ENCODE measurements at regions not wholly inside any gene's neighbourhood (a gene's known extent, or its start where the extent isn't known, plus 50 kb on each side); places are given as distances from the start of the nearest gene placed in this dataset.

DNA sequence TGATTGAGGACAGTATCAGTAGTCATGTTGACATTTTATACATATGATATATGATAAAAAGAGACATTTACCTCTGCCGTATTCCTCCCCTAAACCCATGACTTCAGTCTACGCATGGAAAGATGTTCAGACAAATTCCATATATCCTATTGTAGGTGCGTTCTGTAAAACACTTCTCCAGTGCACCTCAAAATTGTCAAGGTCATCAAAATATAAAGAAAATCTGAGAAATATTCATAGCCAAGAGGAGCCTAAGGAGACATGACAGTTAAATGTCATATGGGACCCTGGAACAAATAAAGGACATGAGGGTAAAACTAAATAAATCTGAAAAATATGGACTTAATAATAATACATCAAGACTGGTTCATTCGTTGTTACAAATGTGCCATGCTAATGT is 71.5 kb downstream of the CCER1 start:
- TF ChIP-seq, protein P1, sequence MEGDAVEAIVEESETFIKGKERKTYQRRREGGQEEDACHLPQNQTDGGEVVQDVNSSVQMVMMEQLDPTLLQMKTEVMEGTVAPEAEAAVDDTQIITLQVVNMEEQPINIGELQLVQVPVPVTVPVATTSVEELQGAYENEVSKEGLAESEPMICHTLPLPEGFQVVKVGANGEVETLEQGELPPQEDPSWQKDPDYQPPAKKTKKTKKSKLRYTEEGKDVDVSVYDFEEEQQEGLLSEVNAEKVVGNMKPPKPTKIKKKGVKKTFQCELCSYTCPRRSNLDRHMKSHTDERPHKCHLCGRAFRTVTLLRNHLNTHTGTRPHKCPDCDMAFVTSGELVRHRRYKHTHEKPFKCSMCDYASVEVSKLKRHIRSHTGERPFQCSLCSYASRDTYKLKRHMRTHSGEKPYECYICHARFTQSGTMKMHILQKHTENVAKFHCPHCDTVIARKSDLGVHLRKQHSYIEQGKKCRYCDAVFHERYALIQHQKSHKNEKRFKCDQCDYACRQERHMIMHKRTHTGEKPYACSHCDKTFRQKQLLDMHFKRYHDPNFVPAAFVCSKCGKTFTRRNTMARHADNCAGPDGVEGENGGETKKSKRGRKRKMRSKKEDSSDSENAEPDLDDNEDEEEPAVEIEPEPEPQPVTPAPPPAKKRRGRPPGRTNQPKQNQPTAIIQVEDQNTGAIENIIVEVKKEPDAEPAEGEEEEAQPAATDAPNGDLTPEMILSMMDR (IDR thresholded peaks at IDR 0.05) = no peak
- TF ChIP-seq POLR2A (IDR thresholded peaks at IDR 0.05) = no peak

Data from thyroid gland (tissue), 4 donors.